GM12878 (cell line): ENCODE measurements at regions not wholly inside any gene's neighbourhood (a gene's known extent, or its start where the extent isn't known, plus 50 kb on each side); places are given as distances from the start of the nearest gene placed in this dataset.

Source experiments
- ATAC-seq: fragments of 200-7000 bp; cut with Tn5 transposase; 3 replicates; pipeline ENCODE4 v1.9.1; 2020; ENCODE audit warnings: mild to moderate bottlenecking, moderate library complexity
- BruUV-seq: library from RNA; stranded (reverse); fragments of 400-500 nt; replicated peaks from 2 replicates; lab custom pipeline; 2021; lab: Mats Ljungman, UMichigan
- CTCF ChIA-PET: fragments of 300-600 bp; sonication (Branson Sonifier 250); formaldehyde crosslinking; extraction: SDS; loops from one replicate; lab custom pipeline; 2021; ENCODE audit warnings: inconsistent platforms; lab: Yijun Ruan, JAX
- POLR2A ChIA-PET: fragments of 350-600 bp; formaldehyde crosslinking; extraction: SDS; loops from one replicate; lab custom pipeline; 2021; ENCODE audit warnings: inconsistent platforms; lab: Charles Lee
- RAD21 ChIA-PET: fragments of 300-600 bp; sonication (Branson Sonifier 250); formaldehyde crosslinking; loops from one replicate; lab custom pipeline; 2023; ENCODE audit warnings: antibody characterized with exemption; ENCODE audit not compliant: unreplicated experiment; lab: Charles Lee
- SMC1A ChIA-PET: fragments of 300-600 bp; sonication (Branson Sonifier 250); formaldehyde crosslinking; loops from one replicate; lab custom pipeline; 2023; ENCODE audit not compliant: unreplicated experiment, uncharacterized antibody; lab: Charles Lee
- DNase-seq: peaks from one replicate; pipeline ENCODE4 v3.0.0-alpha.2; 2011; ENCODE audit warnings: low read depth, low spot score
- FAIRE-seq: peaks from 3 replicates; lab custom pipeline; 2011; peaks lifted over from hg19 to GRCh38; lab: Jason Lieb, UNC
- H2AFZ ChIP-seq: 2 replicates; pipeline ENCODE4 v1.6.0; 2011; ENCODE audit warnings: low read depth, low read length, control low read depth; ENCODE audit not compliant: control insufficient read depth
- H3K27ac ChIP-seq: 2 replicates; pipeline ENCODE4 v1.5.1; 2011; ENCODE audit warnings: control low read depth; ENCODE audit not compliant: control insufficient read depth, insufficient read depth
- H3K27me3 ChIP-seq, 2 experiments: replicated peaks in 1 of 2; 2 replicates each; pipeline versions ENCODE4 v1.6.0 to v1.6.1; 2011; ENCODE audit warnings: low read length in 1 of 2; ENCODE audit not compliant: control insufficient read depth in 2 of 2, insufficient read depth in 2 of 2
- H3K36me3 ChIP-seq, 2 experiments: 2 replicates each; pipeline ENCODE4 v1.5.1; 2011; ENCODE audit warnings: low read length in 1 of 2; ENCODE audit not compliant: control insufficient read depth in 2 of 2, insufficient read depth in 2 of 2
- H3K4me1 ChIP-seq: 2 replicates; pipeline ENCODE4 v1.6.1; 2011; ENCODE audit warnings: mild to moderate bottlenecking, low read length, moderate library complexity, mixed read lengths; ENCODE audit not compliant: control insufficient read depth, insufficient read depth
- H3K4me2 ChIP-seq: 2 replicates; pipeline ENCODE4 v1.6.0; 2011; ENCODE audit warnings: control low read depth; ENCODE audit not compliant: control insufficient read depth, insufficient read depth
- H3K4me3 ChIP-seq: fragments of 200-600 bp; sonication (generic); 2 replicates; pipeline ENCODE4 v1.5.1; 2016
- H3K79me2 ChIP-seq: 2 replicates; pipeline ENCODE4 v1.6.0; 2011; ENCODE audit warnings: low read length; ENCODE audit not compliant: control insufficient read depth, insufficient read depth
- H3K9ac ChIP-seq: 2 replicates; pipeline ENCODE4 v1.8.0; 2011; ENCODE audit warnings: low read length, control low read depth, mixed read lengths; ENCODE audit not compliant: control insufficient read depth, insufficient read depth
- H3K9me3 ChIP-seq: replicated peaks from 3 replicates; pipeline ENCODE4 v1.5.1; 2011; ENCODE audit warnings: mild to moderate bottlenecking, low read length; ENCODE audit not compliant: control insufficient read depth, insufficient read depth
- H4K20me1 ChIP-seq: 2 replicates; pipeline ENCODE4 v1.6.0; 2011; ENCODE audit not compliant: control insufficient read depth, insufficient read depth
- BCL11A ChIP-seq: IDR thresholded peaks from 2 replicates; pipeline ENCODE4 v1.6.1; 2011; ENCODE audit warnings: low read depth, low read length
- HDAC6 ChIP-seq: fragments of 200-600 bp; sonication (generic); IDR thresholded peaks from one replicate; pipeline ENCODE4 v1.8.0; 2017; ENCODE audit warnings: antibody characterized with exemption; ENCODE audit not compliant: unreplicated experiment
- MXI1 ChIP-seq: fragments of 150-350 bp; IDR thresholded peaks from 2 replicates; pipeline ENCODE4 v1.6.1; 2011; ENCODE audit warnings: low read depth, mild to moderate bottlenecking, inconsistent platforms, low read length, improper control_type of control experiment
- NFXL1 ChIP-seq: fragments of 450-650 bp; IDR thresholded peaks from 2 replicates; pipeline ENCODE4 v1.6.1; 2017; ENCODE audit warnings: antibody characterized with exemption, mild to moderate bottlenecking, borderline replicate concordance
- PAX5 ChIP-seq: IDR thresholded peaks from 2 replicates; pipeline ENCODE4 v1.6.1; 2011; ENCODE audit warnings: low read depth, low read length, borderline replicate concordance
- PAX8 ChIP-seq: fragments of 450-650 bp; IDR thresholded peaks from 2 replicates; pipeline ENCODE4 v1.6.1; 2017; ENCODE audit warnings: mild to moderate bottlenecking, moderate library complexity
- RBBP5 ChIP-seq: fragments of 200-600 bp; sonication (generic); conservative IDR thresholded peaks from 2 replicates; pipeline ENCODE4 v1.6.1; 2016
- REST ChIP-seq: IDR thresholded peaks from 2 replicates; pipeline ENCODE4 v1.6.1; 2012; ENCODE audit warnings: mild to moderate bottlenecking, low read depth, low read length
- SIN3A ChIP-seq: IDR thresholded peaks from 2 replicates; pipeline ENCODE4 v1.6.1; 2012; ENCODE audit warnings: low read depth, low read length, improper control_type of control experiment
- SMAD1 ChIP-seq: fragments of 450-650 bp; IDR thresholded peaks from 2 replicates; pipeline ENCODE4 v1.6.1; 2018; ENCODE audit warnings: mild to moderate bottlenecking, low read depth; ENCODE audit not compliant: partially characterized antibody
- SMAD5 ChIP-seq: IDR thresholded peaks from 2 replicates; pipeline ENCODE4 v1.6.1; 2016; ENCODE audit warnings: antibody characterized with exemption, low read depth
- SREBF1 ChIP-seq: IDR thresholded peaks from 2 replicates; pipeline ENCODE4 v1.6.1; 2012; ENCODE audit warnings: mild to moderate bottlenecking, low read length
- YBX1 ChIP-seq: fragments of 450-650 bp; IDR thresholded peaks from 2 replicates; pipeline ENCODE4 v1.6.1; 2016; ENCODE audit warnings: antibody characterized with exemption
- YY1 ChIP-seq: IDR thresholded peaks from 2 replicates; pipeline ENCODE4 v1.6.1; 2011; ENCODE audit warnings: low read depth, mild to moderate bottlenecking, low read length
- ZZZ3 ChIP-seq: IDR thresholded peaks from 2 replicates; pipeline ENCODE4 v1.6.1; 2011; ENCODE audit warnings: low read depth; ENCODE audit not compliant: control insufficient read depth, insufficient read length
- WGBS: methylation state at CpG from one replicate; pipeline ENCODE4 v1.1.6; 2016; ENCODE audit warnings: low lambda C conversion rate; ENCODE audit not compliant: insufficient replicate concordance, insufficient coverage; ENCODE audit errors: missing lambda C conversion rate; 5-methylcytosine and 5-hydroxymethylcytosine counted together
- in situ Hi-C: fragments of 300-500 bp; cut with MboI; formaldehyde crosslinking; loops from 9 replicates; pipeline ENCODE4 v1.14.3; 2018; ENCODE audit warnings: mixed read lengths
- intact Hi-C: fragments of 100-400 bp; cut with micrococcal nuclease; formaldehyde crosslinking; loops from one replicate; pipeline ENCODE4 v1.14.2; 2022; ENCODE audit not compliant: unreplicated experiment
- TF ChIP-seq, protein P1 (sequence below): fragments of 450-650 bp; IDR thresholded peaks from 2 replicates; pipeline ENCODE4 v1.6.1; 2017; ENCODE audit warnings: antibody characterized with exemption, mild to moderate bottlenecking, moderate library complexity
- TF ChIP-seq, protein P2 (sequence below): fragments of 450-650 bp; IDR thresholded peaks from 2 replicates; pipeline ENCODE4 v1.6.1; 2017; ENCODE audit warnings: borderline replicate concordance
- TF ChIP-seq, protein P3 (sequence below): fragments of 450-650 bp; IDR thresholded peaks from 2 replicates; pipeline ENCODE4 v1.6.1; 2017; ENCODE audit warnings: low read depth, mild to moderate bottlenecking, moderate library complexity

DNA sequence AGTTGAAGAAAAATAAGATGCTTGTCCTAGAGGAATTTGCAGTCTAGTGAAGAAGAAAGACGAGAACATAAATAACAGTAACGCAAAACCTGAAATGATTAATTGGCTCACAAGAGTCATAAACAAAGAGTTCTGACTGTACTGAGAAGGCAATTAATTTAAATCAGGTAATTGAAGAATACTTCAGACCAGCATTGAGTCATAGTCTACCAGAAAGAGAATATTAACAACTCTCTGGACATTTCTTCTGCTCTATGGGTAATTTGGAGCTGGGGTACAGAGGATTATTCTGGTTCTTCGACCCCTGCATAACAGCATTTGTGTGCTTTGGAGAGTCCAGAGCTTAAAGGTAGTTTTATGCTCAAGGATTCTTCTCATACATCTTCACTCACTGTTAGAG lies 390.3 kb upstream of the DCN start:
- no peak overlapping the region for H3K4me3 ChIP-seq
- SMC1A ChIA-PET, result interaction anchor here (1.4 to 1.6 kb wide), 2 partner anchors 10 to 127 kb away, joined by 3 to 5 read pairs; no protein-coding TSS in a partner anchor
- H3K4me2 ChIP-seq, result no peak overlapping the region
- RAD21 ChIA-PET, result no interaction called here
- FAIRE-seq (no peak), DNase-seq (no peak), ATAC-seq (no peak)
- CTCF ChIA-PET, result interaction anchor here (0.6 to 0.9 kb wide), 4 partner anchors 8 to 206 kb away, joined by 3 read pairs; no protein-coding TSS in a partner anchor
- no peaks in the 10 kb centered on the region for H3K4me1 ChIP-seq
- intact Hi-C loops, result no loop called here
- no peaks in the 10 kb centered on the region for H3K36me3 ChIP-seq
- in situ Hi-C loops, result no loop called here
- no peaks in the 10 kb centered on the region for H3K27me3 ChIP-seq
- 52% methylated on average over 3 of the region's 3 CpGs for WGBS
- no TSS peak for BruUV-seq
- no peaks in the 10 kb centered on the region for H4K20me1 ChIP-seq
- H2AFZ ChIP-seq, result no peak overlapping the region
- H3K9me3 ChIP-seq, result no peaks in the 10 kb centered on the region
- POLR2A ChIA-PET, result no interaction called here
- H3K27ac ChIP-seq, result no peak overlapping the region
- H3K9ac ChIP-seq, result no peak overlapping the region
- H3K79me2 ChIP-seq, result no peaks in the 10 kb centered on the region
- TF ChIP-seq SMAD5 (no peak), MXI1 (no peak), RBBP5 (no peak), HDAC6 (no peak), NFXL1 (no peak), REST (no peak), SIN3A (no peak), YBX1 (no peak), SREBF1 (no peak), SMAD1 (no peak), ZZZ3 (no peak), PAX5 (no peak), PAX8 (no peak), YY1 (no peak), BCL11A (no peak)
- TF ChIP-seq, protein P1, sequence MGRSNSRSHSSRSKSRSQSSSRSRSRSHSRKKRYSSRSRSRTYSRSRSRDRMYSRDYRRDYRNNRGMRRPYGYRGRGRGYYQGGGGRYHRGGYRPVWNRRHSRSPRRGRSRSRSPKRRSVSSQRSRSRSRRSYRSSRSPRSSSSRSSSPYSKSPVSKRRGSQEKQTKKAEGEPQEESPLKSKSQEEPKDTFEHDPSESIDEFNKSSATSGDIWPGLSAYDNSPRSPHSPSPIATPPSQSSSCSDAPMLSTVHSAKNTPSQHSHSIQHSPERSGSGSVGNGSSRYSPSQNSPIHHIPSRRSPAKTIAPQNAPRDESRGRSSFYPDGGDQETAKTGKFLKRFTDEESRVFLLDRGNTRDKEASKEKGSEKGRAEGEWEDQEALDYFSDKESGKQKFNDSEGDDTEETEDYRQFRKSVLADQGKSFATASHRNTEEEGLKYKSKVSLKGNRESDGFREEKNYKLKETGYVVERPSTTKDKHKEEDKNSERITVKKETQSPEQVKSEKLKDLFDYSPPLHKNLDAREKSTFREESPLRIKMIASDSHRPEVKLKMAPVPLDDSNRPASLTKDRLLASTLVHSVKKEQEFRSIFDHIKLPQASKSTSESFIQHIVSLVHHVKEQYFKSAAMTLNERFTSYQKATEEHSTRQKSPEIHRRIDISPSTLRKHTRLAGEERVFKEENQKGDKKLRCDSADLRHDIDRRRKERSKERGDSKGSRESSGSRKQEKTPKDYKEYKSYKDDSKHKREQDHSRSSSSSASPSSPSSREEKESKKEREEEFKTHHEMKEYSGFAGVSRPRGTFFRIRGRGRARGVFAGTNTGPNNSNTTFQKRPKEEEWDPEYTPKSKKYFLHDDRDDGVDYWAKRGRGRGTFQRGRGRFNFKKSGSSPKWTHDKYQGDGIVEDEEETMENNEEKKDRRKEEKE, result no peak
- TF ChIP-seq, protein P2, sequence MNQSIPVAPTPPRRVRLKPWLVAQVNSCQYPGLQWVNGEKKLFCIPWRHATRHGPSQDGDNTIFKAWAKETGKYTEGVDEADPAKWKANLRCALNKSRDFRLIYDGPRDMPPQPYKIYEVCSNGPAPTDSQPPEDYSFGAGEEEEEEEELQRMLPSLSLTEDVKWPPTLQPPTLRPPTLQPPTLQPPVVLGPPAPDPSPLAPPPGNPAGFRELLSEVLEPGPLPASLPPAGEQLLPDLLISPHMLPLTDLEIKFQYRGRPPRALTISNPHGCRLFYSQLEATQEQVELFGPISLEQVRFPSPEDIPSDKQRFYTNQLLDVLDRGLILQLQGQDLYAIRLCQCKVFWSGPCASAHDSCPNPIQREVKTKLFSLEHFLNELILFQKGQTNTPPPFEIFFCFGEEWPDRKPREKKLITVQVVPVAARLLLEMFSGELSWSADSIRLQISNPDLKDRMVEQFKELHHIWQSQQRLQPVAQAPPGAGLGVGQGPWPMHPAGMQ, result no peak
- TF ChIP-seq, protein P3, sequence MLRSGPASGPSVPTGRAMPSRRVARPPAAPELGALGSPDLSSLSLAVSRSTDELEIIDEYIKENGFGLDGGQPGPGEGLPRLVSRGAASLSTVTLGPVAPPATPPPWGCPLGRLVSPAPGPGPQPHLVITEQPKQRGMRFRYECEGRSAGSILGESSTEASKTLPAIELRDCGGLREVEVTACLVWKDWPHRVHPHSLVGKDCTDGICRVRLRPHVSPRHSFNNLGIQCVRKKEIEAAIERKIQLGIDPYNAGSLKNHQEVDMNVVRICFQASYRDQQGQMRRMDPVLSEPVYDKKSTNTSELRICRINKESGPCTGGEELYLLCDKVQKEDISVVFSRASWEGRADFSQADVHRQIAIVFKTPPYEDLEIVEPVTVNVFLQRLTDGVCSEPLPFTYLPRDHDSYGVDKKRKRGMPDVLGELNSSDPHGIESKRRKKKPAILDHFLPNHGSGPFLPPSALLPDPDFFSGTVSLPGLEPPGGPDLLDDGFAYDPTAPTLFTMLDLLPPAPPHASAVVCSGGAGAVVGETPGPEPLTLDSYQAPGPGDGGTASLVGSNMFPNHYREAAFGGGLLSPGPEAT, result no peak
